Upper lobe of left lung (tissue), 6 donors: ENCODE measurements at regions not wholly inside any gene's neighbourhood (a gene's known extent, or its start where the extent isn't known, plus 50 kb on each side); places are given as distances from the start of the nearest gene placed in this dataset.

ENCODE experiments used
- ATAC-seq, 2 donors: fragments of 200-7000 bp; cut with Tn5 transposase; one replicate each; pipeline ENCODE4 v1.9.1; 2022; ENCODE audit warnings: mild to moderate bottlenecking in 2 of 2, moderate library complexity in 2 of 2; ENCODE audit not compliant: low FRiP score in 2 of 2
- DNase-seq, 2 donors: peaks; one replicate each; pipeline ENCODE4 v3.0.0-alpha.2; 2019 to 2020
- H3K27ac ChIP-seq, 4 donors: fragments of 200-600 bp; sonication (generic); one replicate each; pipeline ENCODE4 v1.5.1; 2016 to 2019
- H3K27me3 ChIP-seq, 4 donors: fragments of 200-600 bp; sonication (generic); one replicate each; pipeline ENCODE4 v1.5.1; 2017 to 2019
- H3K36me3 ChIP-seq, 4 donors: fragments of 200-600 bp; sonication (generic); one replicate each; pipeline ENCODE4 v1.5.1; 2016 to 2019
- H3K4me1 ChIP-seq, 4 donors: fragments of 200-600 bp; sonication (generic); one replicate each; pipeline ENCODE4 v1.5.1; 2018 to 2019
- H3K4me3 ChIP-seq, 4 donors: fragments of 200-600 bp; sonication (generic); one replicate each; pipeline ENCODE4 v1.5.1; 2017 to 2019; ENCODE audit warnings: mild to moderate bottlenecking in 2 of 4, moderate library complexity in 1 of 4
- H3K9me3 ChIP-seq, 4 donors: fragments of 200-600 bp; sonication (generic); one replicate each; pipeline ENCODE4 v1.5.1; 2018 to 2019
- EP300 ChIP-seq, 4 donors: sonication (generic); formaldehyde crosslinking; IDR thresholded peaks; one replicate each; pipeline ENCODE4 v1.5.1; 2017; ENCODE audit warnings: antibody characterized with exemption in 4 of 4, control low read depth in 2 of 4
- POLR2A ChIP-seq, 4 donors: fragments of 450-650 bp; IDR thresholded peaks; one replicate each; pipeline ENCODE4 v1.5.1; 2016 to 2017; ENCODE audit warnings: antibody characterized with exemption in 4 of 4, mild to moderate bottlenecking in 2 of 4
- POLR2AphosphoS5 ChIP-seq, 2 donors: sonication (generic); formaldehyde crosslinking; IDR thresholded peaks; one replicate each; pipeline ENCODE4 v1.5.1; 2017; ENCODE audit warnings: antibody characterized with exemption in 2 of 2
- WGBS, 2 donors: methylation state at CpG; one replicate each; pipeline ENCODE4 v1.1.5; 2017 to 2018; 5-methylcytosine and 5-hydroxymethylcytosine counted together
- TF ChIP-seq, protein P1 (sequence below), 6 experiments: fragments of 450-650 bp in 4 of 6; fragments of 200-600 bp in 2 of 6; sonication (generic) in 2 of 6; IDR thresholded peaks; one replicate each; pipeline ENCODE4 v1.5.1; 2016 to 2019; ENCODE audit warnings: antibody characterized with exemption in 6 of 6
- donor health status: DM: no; HTN: no; CAD: no; lungs with moderate emphysema.
- donor health status: DM: no; HTN: yes; CAD: no; lungs with severe emphysema.

DNA sequence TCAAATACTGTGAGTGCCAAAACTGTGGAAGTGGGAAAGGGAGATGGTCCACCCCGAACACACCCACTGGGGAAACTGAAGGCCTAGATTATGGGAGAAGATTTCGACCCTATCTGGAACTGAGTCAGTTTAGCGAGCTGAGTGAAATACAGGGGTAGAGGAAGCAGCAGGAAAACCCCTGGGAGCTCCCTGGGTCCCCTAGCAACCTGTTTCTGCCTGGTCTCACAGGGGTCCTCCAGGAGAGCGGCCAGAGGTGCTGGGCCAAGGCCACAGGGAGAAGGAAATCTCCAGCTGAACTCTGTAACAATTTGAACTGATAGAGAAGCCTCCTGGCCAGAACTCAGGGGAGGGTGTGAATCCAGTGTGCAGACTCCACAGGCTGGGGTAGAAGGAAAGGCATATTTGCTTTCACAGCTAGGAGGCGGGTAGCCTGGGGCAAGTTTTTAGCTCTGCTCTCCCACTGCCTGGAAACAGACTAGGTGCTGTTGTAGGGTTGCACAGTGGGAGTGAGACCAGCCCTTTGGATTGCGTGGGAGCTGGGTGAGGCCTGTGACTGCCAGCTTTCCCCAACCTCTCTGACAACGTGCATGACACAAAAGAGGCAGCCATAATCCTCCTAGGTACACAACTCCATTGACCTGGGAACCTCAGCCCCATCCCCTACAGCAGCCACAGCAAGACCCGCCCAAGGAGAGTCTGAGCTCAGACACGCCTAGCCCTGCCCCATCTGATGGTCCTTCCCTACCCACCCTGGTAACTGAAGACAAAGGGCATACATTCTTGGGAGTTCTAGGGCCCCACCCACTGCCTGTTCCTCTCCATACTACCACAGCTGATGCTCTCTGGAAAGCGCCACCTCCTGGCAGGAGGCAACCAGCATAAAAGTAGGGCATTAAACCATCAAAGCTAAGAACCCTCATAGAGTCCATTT, 78.8 kb upstream of the GPBP1 start:
- Histone ChIP-seq H3K4me3 (no peak overlapping the region), H3K4me1 (no peaks in the 10 kb centered on the region), H3K27me3 (no peaks in the 10 kb centered on the region), H3K9me3 (peaks cover 0 to 9% (median 5%) of the 10 kb centered on the region in 4 donors), H3K36me3 (no peaks in the 10 kb centered on the region), H3K27ac (no peak overlapping the region)
- DNase-seq = no peak
- TF ChIP-seq, protein P1, sequence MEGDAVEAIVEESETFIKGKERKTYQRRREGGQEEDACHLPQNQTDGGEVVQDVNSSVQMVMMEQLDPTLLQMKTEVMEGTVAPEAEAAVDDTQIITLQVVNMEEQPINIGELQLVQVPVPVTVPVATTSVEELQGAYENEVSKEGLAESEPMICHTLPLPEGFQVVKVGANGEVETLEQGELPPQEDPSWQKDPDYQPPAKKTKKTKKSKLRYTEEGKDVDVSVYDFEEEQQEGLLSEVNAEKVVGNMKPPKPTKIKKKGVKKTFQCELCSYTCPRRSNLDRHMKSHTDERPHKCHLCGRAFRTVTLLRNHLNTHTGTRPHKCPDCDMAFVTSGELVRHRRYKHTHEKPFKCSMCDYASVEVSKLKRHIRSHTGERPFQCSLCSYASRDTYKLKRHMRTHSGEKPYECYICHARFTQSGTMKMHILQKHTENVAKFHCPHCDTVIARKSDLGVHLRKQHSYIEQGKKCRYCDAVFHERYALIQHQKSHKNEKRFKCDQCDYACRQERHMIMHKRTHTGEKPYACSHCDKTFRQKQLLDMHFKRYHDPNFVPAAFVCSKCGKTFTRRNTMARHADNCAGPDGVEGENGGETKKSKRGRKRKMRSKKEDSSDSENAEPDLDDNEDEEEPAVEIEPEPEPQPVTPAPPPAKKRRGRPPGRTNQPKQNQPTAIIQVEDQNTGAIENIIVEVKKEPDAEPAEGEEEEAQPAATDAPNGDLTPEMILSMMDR (IDR thresholded peaks at IDR 0.05) = peak in 2 of 6 experiments; percentile 4 to 7
- no peak for TF ChIP-seq EP300 (IDR thresholded peaks at IDR 0.05)
- ATAC-seq = no peak
- WGBS, 2 donors = 88 to 94% methylated on average over 9 to 10 of the region's 10 CpGs

DNA sequence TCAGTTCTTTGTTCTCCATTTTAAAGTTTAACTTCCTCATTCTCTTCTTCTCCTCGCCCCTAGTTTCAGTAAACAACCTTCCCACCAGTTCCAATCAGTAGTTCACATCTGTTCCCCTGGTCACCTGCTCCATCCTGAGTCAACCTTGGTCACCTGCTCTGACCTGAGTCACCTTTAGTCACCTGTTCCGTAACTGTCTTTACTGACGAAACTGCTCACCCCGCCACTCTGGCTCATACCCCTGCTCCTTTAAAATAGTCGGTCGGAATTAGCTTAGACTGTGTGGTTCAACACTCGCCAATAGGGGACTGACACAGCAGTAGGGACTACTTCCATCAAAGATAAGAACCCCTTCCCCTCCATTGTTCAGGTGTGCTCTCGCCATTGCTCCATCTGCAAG, 76.3 kb upstream of the GPBP1 start:
- H3K4me3 ChIP-seq = no peak overlapping the region
- peaks cover 0 to 9% (median 5%) of the 10 kb centered on the region in 4 donors for H3K9me3 ChIP-seq
- H3K4me1 ChIP-seq = no peaks in the 10 kb centered on the region
- ATAC-seq = no peak
- no peak overlapping the region for H3K27ac ChIP-seq
- DNase-seq = no peak
- WGBS, 2 donors = 96% methylated on average over 8 of the region's 8 CpGs
- H3K27me3 ChIP-seq = no peaks in the 10 kb centered on the region
- H3K36me3 ChIP-seq = no peaks in the 10 kb centered on the region
- no peak for TF ChIP-seq EP300 (IDR thresholded peaks at IDR 0.05)
- TF ChIP-seq POLR2AphosphoS5 (IDR thresholded peaks at IDR 0.05) = no peak
- TF ChIP-seq, protein P1 (IDR thresholded peaks at IDR 0.05) = no peak
- no peak for TF ChIP-seq POLR2A (IDR thresholded peaks at IDR 0.05)

DNA sequence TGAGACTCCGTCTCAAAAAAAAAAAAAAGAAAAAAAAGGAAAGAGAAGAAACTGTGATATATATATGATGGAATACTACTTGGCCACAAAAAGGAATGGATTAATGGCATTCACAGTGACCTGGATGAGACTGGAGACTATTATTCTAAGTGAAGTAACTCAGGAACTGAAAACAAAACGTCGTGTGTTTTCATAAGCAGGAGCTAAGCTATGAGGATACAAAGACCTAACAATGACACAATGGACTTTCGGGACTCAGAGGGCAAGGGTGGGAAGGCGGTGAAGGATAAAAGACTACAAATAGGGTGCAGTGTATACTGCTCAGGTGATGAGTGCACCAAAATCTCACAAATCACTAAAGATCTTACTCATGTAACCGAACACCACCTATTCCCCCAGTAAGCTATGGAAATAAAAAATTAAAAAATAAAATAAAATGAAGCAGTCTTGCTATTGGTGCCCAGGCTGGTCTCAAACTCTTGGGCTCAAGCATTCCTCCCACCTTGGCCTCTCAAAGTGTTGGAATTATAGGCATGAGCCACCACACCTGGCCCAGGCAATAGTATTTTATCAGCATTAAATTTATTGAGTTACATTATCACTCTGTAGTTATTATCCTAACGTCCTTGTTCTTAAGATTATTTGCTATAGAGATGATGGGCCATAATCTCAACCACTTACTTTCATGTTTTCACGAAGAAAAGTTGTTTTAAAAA, 71.5 kb upstream of the GPBP1 start:
- TF ChIP-seq, protein P1 (IDR thresholded peaks at IDR 0.05) = no peak
- TF ChIP-seq POLR2A (IDR thresholded peaks at IDR 0.05) = no peak
- no peak for TF ChIP-seq EP300 (IDR thresholded peaks at IDR 0.05)
- TF ChIP-seq POLR2AphosphoS5 (IDR thresholded peaks at IDR 0.05) = no peak
- Histone ChIP-seq H3K36me3 (no peaks in the 10 kb centered on the region), H3K27ac (no peak overlapping the region), H3K9me3 (peaks cover 0 to 7% (median 0%) of the 10 kb centered on the region in 4 donors), H3K27me3 (no peaks in the 10 kb centered on the region), H3K4me1 (no peaks in the 10 kb centered on the region), H3K4me3 (no peak overlapping the region)
- DNase-seq (no peak), ATAC-seq (no peak)
- WGBS, 2 donors = 77% methylated on average over 8 of the region's 8 CpGs

DNA sequence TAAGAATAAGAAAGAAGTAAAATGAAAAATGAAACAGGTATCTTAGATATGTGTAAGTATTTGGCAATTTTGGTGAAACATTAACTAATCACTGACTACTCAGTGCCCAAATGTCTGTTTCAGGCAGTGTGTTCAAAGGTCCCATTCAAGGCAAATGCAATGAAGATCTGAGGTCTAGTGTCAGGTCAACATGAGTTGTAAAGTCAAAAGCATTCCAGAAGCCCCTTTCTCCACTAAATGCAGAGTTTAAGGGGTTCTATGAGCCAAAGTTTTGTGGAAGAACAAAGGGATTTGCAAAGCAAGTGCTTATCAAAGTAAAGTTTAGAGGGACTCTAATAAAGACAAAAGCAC, 71.0 kb upstream of the GPBP1 start:
- DNase-seq = no peak
- TF ChIP-seq POLR2AphosphoS5 (IDR thresholded peaks at IDR 0.05) = no peak
- no peak for TF ChIP-seq EP300 (IDR thresholded peaks at IDR 0.05)
- TF ChIP-seq, protein P1 (IDR thresholded peaks at IDR 0.05) = no peak
- no peak for TF ChIP-seq POLR2A (IDR thresholded peaks at IDR 0.05)

More for the DNA sequence above, 71.0 kb upstream of the GPBP1 start:
- Histone ChIP-seq H3K36me3 (no peaks in the 10 kb centered on the region), H3K4me3 (no peak overlapping the region), H3K4me1 (no peaks in the 10 kb centered on the region), H3K9me3 (peaks cover 0 to 1% (median 0%) of the 10 kb centered on the region in 4 donors), H3K27ac (no peak overlapping the region), H3K27me3 (no peaks in the 10 kb centered on the region)
- no peak for ATAC-seq
